ENCODE measurements at regions not wholly inside any gene's neighbourhood (a gene's known extent, or its start where the extent isn't known, plus 50 kb on each side); places are given as distances from the start of the nearest gene placed in this dataset.

GRCh38 chr2:59529726-59530125 lies 1023.7 kb downstream of the BCL11A start:
- no peak for TF ChIP-seq CEBPB (IDR thresholded peaks at IDR 0.05; ENCODE audit: low read depth, low read length)
- no peak for TF ChIP-seq RFX5 (IDR thresholded peaks at IDR 0.05; ENCODE audit: borderline replicate concordance, low read depth, low read length)
- no peak for TF ChIP-seq EZH2 (IDR thresholded peaks at IDR 0.05; ENCODE audit: low read depth, low read length, severe bottlenecking)
